ENCODE measurements at regions not wholly inside any gene's neighbourhood (a gene's known extent, or its start where the extent isn't known, plus 50 kb on each side); places are given as distances from the start of the nearest gene placed in this dataset.
A peak's percentile ranks its signal among the peaks of the same experiment; 100 is the strongest.

- Histone ChIP-seq H3K27me3 (no peaks in the 10 kb centered on the region), H3K4me3 (no peak overlapping the region), H3K4me1 (peaks cover 0 to 12% (median 6%) of the 10 kb centered on the region in 10 experiments; a peak in 9 of 20 replicates), H3K4me2 (peak overlapping the region in 7 of 11 experiments; percentile 4 to 38 (median 29); a peak in 5 of 22 replicates), H3K9ac (no peak overlapping the region), H4K20me1 (no peaks in the 10 kb centered on the region; a peak in 2 of 22 replicates), H3K36me3 (no peaks in the 10 kb centered on the region), H3K27ac (no peak overlapping the region), H3K9me3 (replicated peaks in 1 of 11) (peaks cover 0 to 7% (median 4%) of the 10 kb centered on the region in 11 experiments; a peak in 6 of 22 replicates)
- TF ChIP-seq Cebpa-rat (IDR thresholded peaks at IDR 0.05), result peak in 2 of 11 experiments; percentile 19 to 51; a peak in 2 of 22 replicates
Observed at GRCh38 chr3:14352002-14352627, 50.3 kb upstream of the SLC6A6 start.
